ENCODE measurements at regions not wholly inside any gene's neighbourhood (a gene's known extent, or its start where the extent isn't known, plus 50 kb on each side); places are given as distances from the start of the nearest gene placed in this dataset.

DNA sequence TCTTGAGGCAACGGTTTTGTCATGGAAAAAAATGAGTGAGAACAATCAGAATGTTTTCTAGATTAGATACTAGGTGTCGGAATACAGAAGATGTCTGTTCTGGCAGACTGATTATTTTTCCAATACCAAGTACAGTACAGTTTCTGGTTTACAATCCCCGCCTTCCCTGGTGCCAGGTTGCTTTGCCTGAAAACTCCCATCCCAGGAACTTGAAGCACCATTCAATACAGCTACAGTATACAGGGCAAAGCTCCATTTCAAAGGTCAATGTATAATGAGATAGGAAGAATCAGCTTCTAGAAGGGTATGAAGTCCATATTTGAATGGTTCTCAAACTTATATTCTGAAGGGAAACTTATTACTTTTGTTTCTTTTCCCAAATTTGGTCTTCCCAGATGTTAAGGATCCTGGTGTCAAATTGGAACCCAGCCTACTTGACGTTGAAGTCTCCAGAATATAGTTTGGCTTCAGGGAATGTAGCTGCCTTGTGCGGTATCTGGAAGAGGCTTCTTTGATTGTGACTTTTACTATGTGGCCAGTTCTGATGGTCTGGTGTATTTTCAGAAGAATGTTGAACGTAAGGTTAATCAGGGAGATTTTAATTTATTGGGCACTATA lies 238.0 kb upstream of the ATP2B1 start:
- Histone ChIP-seq H3K4me3 (replicated peaks; ENCODE audit: low read depth, low read length) (no peak overlapping the region), H3K36me3 (ENCODE audit: control insufficient read depth, insufficient read depth, low read length) (no peaks in the 10 kb centered on the region), H3K27me3 (replicated peaks; ENCODE audit: control insufficient read depth, insufficient read depth, low read length) (no peaks in the 10 kb centered on the region)
- TF ChIP-seq, protein P1, sequence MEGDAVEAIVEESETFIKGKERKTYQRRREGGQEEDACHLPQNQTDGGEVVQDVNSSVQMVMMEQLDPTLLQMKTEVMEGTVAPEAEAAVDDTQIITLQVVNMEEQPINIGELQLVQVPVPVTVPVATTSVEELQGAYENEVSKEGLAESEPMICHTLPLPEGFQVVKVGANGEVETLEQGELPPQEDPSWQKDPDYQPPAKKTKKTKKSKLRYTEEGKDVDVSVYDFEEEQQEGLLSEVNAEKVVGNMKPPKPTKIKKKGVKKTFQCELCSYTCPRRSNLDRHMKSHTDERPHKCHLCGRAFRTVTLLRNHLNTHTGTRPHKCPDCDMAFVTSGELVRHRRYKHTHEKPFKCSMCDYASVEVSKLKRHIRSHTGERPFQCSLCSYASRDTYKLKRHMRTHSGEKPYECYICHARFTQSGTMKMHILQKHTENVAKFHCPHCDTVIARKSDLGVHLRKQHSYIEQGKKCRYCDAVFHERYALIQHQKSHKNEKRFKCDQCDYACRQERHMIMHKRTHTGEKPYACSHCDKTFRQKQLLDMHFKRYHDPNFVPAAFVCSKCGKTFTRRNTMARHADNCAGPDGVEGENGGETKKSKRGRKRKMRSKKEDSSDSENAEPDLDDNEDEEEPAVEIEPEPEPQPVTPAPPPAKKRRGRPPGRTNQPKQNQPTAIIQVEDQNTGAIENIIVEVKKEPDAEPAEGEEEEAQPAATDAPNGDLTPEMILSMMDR (IDR thresholded peaks at IDR 0.05; ENCODE audit: insufficient read depth, low read length, poor library complexity, severe bottlenecking) = no peak
- no peak for DNase-seq (ENCODE audit: extremely low read depth, insufficient read length)

DNA sequence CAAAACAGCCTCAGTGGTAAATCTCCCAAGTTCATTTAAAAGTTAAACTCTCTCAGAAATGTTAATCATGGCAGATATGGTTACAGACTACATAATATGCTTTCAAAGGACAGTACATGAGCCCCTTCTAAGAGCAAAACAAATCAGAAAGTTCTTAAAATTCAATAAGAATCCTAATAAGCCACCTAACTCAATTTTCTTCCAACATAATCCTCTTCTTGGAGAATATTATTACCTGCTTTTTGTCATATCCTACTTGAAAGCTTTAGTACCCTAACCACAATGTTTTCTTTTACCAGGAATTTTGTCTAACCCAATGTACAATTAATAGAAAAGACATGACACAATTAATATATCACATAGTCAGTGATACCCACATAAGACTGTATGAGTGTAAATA lies 236.5 kb upstream of the ATP2B1 start:
- H3K36me3 ChIP-seq (ENCODE audit: control insufficient read depth, insufficient read depth, low read length) = no peaks in the 10 kb centered on the region
- H3K4me3 ChIP-seq (replicated peaks; ENCODE audit: low read depth, low read length) = no peak overlapping the region
- TF ChIP-seq, protein P1 (IDR thresholded peaks at IDR 0.05; ENCODE audit: insufficient read depth, low read length, poor library complexity, severe bottlenecking) = no peak
- H3K27me3 ChIP-seq (replicated peaks; ENCODE audit: control insufficient read depth, insufficient read depth, low read length) = no peaks in the 10 kb centered on the region
- no peak for DNase-seq (ENCODE audit: extremely low read depth, insufficient read length)

DNA sequence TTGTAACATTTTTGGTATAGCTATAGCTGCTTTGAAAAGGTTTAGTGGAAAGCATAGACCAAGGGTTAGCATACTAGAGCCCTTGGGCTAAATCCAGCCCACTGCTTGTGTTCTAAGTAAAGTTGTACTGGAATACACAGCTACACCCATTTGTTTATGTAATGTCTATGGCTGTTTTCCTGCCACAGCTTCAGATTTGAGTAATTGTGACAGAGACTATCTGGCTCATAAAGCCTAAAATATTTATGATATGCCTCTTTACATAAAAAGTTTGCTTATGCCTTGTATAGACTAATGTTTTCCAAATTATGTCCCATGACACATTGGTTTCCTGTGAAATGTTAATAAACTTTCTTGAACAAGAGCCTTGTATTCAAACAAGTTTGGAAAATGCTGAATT lies 234.8 kb upstream of the ATP2B1 start:
- H3K27me3 ChIP-seq (replicated peaks; ENCODE audit: control insufficient read depth, insufficient read depth, low read length) = no peaks in the 10 kb centered on the region
- no peak overlapping the region for H3K4me3 ChIP-seq (replicated peaks; ENCODE audit: low read depth, low read length)

DNA sequence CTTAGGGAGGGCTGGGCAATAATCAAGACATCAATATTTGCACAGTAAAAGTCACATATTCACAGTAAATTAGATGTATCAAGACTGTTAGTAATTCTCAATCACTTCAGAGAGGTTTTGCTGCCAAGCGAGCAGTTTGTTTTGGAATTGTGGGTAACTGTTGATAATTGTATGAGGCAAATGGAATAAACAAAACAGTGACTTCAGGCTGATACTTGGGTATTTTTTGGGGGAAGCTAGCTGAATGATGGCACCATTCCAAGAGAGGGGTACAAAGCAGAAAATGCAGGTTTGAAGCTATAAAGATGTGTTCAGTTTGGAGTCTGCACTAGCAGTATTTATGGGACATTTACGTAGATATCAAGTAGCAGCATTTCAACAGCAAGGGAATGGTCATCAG lies 232.8 kb upstream of the ATP2B1 start:
- no peaks in the 10 kb centered on the region for H3K27me3 ChIP-seq (replicated peaks; ENCODE audit: control insufficient read depth, insufficient read depth, low read length)
- TF ChIP-seq, protein P1 (IDR thresholded peaks at IDR 0.05; ENCODE audit: insufficient read depth, low read length, poor library complexity, severe bottlenecking) = no peak
- H3K36me3 ChIP-seq (ENCODE audit: control insufficient read depth, insufficient read depth, low read length) = no peaks in the 10 kb centered on the region
- H3K4me3 ChIP-seq (replicated peaks; ENCODE audit: low read depth, low read length) = no peak overlapping the region
- no peak for DNase-seq (ENCODE audit: extremely low read depth, insufficient read length)

More for the DNA sequence above, 234.8 kb upstream of the ATP2B1 start:
- H3K36me3 ChIP-seq (ENCODE audit: control insufficient read depth, insufficient read depth, low read length) = no peaks in the 10 kb centered on the region
- no peak for DNase-seq (ENCODE audit: extremely low read depth, insufficient read length)
- TF ChIP-seq, protein P1 (IDR thresholded peaks at IDR 0.05; ENCODE audit: insufficient read depth, low read length, poor library complexity, severe bottlenecking) = no peak

DNA sequence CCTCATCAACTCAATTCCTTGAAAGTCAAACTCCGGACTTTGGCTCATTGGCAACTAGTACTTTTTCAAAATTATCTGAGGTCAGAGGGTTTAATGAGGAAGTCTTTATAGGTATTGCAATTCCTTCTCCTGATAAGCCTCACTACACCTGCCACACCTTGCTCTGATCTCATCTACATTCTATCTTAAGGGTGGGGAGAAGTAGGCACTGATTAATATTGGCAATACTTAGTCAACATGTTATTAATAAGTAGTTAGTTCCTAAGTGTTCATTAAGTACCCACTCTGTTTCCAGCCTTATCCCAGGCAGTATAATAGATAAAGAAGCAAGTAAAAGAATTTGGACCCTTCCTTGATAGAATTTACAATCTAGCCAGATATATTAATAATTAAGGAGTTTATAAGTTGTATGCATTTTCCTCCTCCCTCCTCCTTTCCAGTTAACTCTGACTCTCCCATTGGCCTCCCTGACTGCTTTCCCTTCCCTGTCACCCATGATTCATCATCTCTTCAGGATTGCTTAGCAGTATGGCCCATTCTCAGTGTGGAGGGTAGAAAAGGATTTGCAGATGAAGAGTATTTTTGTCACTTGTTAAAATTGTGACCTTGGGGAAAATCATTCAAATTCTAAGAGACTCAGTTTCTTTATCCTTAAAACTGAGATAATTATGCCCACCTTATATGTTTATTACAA lies 231.0 kb upstream of the ATP2B1 start:
- DNase-seq (ENCODE audit: extremely low read depth, insufficient read length) = no peak
- Histone ChIP-seq H3K4me3 (replicated peaks; ENCODE audit: low read depth, low read length) (no peak overlapping the region), H3K36me3 (ENCODE audit: control insufficient read depth, insufficient read depth, low read length) (no peaks in the 10 kb centered on the region), H3K27me3 (replicated peaks; ENCODE audit: control insufficient read depth, insufficient read depth, low read length) (no peaks in the 10 kb centered on the region)
- TF ChIP-seq, protein P1 (IDR thresholded peaks at IDR 0.05; ENCODE audit: insufficient read depth, low read length, poor library complexity, severe bottlenecking) = no peak
